ENCODE measurements at regions not wholly inside any gene's neighbourhood (a gene's known extent, or its start where the extent isn't known, plus 50 kb on each side); places are given as distances from the start of the nearest gene placed in this dataset.

DNA sequence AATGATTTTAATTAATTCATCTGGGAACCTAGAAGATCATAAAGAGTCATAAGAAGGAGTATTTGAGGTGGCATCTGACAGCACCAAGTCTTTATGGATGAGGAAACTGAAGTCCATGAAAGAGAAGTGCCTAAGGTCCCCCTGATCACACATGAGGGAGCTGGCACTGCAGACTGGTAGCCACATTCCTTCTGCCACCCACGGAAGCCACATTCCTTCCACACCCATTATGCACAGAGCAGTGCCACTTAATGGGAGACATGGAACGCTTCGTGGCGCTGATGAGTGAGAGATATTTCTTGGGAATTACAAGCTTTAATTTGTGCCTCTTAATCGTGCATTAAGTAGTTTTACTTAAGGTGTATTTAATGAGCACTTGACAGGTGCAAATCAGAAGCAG lies 139.3 kb upstream of the NTF3 start:
- peaks cover 12% of the 10 kb centered on the region for H3K27me3 Mint-ChIP-seq (ENCODE audit: low read depth)
- H3K27ac Mint-ChIP-seq: no peak overlapping the region
- TF ChIP-seq, protein P1, sequence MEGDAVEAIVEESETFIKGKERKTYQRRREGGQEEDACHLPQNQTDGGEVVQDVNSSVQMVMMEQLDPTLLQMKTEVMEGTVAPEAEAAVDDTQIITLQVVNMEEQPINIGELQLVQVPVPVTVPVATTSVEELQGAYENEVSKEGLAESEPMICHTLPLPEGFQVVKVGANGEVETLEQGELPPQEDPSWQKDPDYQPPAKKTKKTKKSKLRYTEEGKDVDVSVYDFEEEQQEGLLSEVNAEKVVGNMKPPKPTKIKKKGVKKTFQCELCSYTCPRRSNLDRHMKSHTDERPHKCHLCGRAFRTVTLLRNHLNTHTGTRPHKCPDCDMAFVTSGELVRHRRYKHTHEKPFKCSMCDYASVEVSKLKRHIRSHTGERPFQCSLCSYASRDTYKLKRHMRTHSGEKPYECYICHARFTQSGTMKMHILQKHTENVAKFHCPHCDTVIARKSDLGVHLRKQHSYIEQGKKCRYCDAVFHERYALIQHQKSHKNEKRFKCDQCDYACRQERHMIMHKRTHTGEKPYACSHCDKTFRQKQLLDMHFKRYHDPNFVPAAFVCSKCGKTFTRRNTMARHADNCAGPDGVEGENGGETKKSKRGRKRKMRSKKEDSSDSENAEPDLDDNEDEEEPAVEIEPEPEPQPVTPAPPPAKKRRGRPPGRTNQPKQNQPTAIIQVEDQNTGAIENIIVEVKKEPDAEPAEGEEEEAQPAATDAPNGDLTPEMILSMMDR (IDR thresholded peaks at IDR 0.05; ENCODE audit: unreplicated experiment in 3 of 3): no peak
- H3K4me1 Mint-ChIP-seq: peaks cover 4% of the 10 kb centered on the region
- no peaks in the 10 kb centered on the region for H3K36me3 Mint-ChIP-seq (ENCODE audit: low read depth)
- H3K4me3 Mint-ChIP-seq: no peak overlapping the region
- no peaks in the 10 kb centered on the region for H3K9me3 Mint-ChIP-seq

DNA sequence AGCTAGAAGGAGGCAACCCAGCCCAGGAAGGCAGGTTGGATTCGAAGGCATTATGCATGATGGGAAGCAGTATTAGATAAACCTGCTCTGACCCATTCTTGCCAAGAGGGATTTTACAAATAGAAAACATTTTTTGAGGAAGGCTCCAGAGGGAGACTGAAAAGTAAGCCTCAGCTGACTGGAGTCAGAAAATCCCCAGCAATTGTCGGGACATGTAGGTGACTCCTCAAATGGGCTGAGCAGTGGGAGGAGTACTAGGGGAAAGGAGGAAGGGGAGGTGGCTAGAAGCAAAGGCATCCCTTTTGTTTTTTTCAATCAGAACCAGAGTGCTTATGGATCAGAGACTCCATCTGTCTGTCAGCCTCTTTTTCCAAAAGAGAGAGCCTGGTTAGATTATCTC lies 138.1 kb upstream of the NTF3 start:
- TF ChIP-seq, protein P1 (IDR thresholded peaks at IDR 0.05; ENCODE audit: unreplicated experiment in 3 of 3): no peak
- Mint-ChIP-seq H3K9me3 (no peaks in the 10 kb centered on the region), H3K36me3 (ENCODE audit: low read depth) (no peaks in the 10 kb centered on the region), H3K27ac (no peak overlapping the region), H3K4me1 (peaks cover 4% of the 10 kb centered on the region), H3K27me3 (ENCODE audit: low read depth) (peaks cover 12% of the 10 kb centered on the region), H3K4me3 (no peak overlapping the region)

DNA sequence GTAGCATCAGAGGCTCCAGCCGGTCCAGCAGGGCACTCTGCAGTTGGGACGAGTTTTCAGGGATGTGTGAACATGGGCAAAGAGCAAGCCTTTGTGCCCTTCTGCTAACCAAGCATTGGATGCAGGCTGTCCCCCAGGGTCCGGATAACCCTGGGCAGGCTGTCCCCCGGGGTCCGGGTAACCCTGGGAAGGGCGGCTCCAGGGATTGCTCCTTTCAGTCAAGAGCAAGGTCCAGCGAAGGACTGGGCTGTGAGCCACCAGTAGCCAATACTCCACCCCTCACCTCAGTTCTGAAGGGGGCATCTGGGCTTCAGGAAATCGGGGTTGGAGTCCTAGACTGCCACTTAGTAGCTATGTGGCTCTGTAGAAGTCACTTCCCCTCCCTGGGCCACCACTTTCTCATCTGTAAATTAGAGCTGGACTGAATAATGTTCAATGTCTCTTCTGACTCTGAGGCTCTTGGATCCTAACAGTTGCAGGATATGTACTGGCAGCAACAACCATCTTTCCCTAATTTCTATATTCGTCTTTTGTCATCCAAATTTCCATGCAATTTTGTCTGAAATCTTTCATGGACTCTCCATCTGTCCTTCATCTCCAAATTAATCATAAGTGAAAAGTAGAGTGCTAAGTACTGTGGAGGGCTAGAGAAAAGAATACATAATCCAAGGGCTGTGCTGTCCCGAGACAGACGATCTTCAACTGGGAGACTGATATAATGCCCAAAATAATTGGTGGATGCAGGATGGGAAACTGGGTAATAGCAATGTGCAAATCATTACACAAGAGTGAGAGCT lies 137.4 kb upstream of the NTF3 start:
- peaks cover 4% of the 10 kb centered on the region for H3K4me1 Mint-ChIP-seq
- no peaks in the 10 kb centered on the region for H3K36me3 Mint-ChIP-seq (ENCODE audit: low read depth)
- TF ChIP-seq, protein P1 (IDR thresholded peaks at IDR 0.05; ENCODE audit: unreplicated experiment in 3 of 3): no peak
- no peaks in the 10 kb centered on the region for H3K9me3 Mint-ChIP-seq
- no peak overlapping the region for H3K4me3 Mint-ChIP-seq
- H3K27me3 Mint-ChIP-seq (ENCODE audit: low read depth): peaks cover 12% of the 10 kb centered on the region
- no peak overlapping the region for H3K27ac Mint-ChIP-seq

DNA sequence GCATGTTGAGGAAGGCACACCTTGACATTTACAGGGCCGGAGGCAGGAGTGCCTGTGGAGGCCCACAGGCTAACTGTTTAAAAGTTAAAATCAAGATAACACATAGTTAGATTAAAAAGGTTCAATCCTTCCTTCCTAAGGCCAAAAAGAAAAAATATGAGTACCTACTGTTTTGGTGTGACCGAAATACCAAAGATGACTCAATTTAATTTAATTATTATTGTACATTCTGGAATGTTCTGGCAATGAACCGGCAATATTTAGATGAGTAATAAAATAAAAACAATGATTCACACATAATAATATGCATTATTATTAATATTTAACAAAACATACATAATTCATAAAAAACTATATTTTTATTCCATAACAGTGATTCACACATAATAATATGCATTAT lies 136.8 kb upstream of the NTF3 start:
- H3K4me3 Mint-ChIP-seq: no peak overlapping the region
- H3K4me1 Mint-ChIP-seq: peaks cover 4% of the 10 kb centered on the region
- H3K36me3 Mint-ChIP-seq (ENCODE audit: low read depth): no peaks in the 10 kb centered on the region
- TF ChIP-seq, protein P1 (IDR thresholded peaks at IDR 0.05; ENCODE audit: unreplicated experiment in 3 of 3): no peak
- no peak overlapping the region for H3K27ac Mint-ChIP-seq
- H3K9me3 Mint-ChIP-seq: no peaks in the 10 kb centered on the region
- H3K27me3 Mint-ChIP-seq (ENCODE audit: low read depth): peaks cover 12% of the 10 kb centered on the region

DNA sequence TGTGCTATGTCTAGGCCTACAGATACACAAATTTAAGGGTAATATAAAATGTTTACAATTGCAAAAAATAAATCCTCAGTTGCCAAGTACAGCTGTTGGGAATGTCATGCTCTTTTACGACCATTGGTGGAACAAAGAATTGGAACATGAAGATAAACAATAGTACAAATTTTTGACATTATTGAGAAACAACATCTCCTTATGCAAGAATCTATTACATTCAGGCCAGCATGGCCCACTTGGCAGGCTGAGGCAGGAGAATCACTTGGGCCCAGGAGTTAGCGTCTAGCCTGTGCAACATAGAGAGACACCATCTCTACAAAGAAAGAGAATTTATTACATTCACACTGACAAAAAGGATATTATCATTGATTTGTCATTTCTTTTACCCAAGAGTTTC lies 135.9 kb upstream of the NTF3 start:
- Mint-ChIP-seq H3K36me3 (ENCODE audit: low read depth) (no peaks in the 10 kb centered on the region), H3K27me3 (ENCODE audit: low read depth) (peaks cover 12% of the 10 kb centered on the region), H3K9me3 (no peaks in the 10 kb centered on the region), H3K27ac (no peak overlapping the region), H3K4me3 (no peak overlapping the region), H3K4me1 (peaks cover 4% of the 10 kb centered on the region)
- TF ChIP-seq, protein P1 (IDR thresholded peaks at IDR 0.05; ENCODE audit: unreplicated experiment in 3 of 3): no peak

DNA sequence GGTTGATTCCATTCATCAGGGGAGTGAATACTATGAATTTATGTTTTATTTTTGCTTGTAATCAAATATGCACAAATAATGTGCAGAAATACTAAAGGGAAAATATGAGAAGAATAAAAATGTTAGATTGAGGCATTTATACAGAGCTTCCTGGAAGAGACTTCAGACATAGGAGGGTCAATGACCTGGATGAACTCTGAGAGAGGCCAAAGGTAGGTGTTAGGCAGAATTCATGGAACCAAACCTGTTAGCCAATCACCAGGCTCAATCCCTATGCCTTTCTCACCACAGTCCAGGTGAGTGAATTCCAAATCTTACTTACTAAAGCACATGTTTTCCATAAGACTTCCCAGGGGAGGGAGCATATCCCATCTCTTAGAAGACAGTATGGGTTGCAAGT lies 130.4 kb upstream of the NTF3 start:
- H3K4me3 Mint-ChIP-seq: no peak overlapping the region
- H3K9me3 Mint-ChIP-seq: no peaks in the 10 kb centered on the region
- no peaks in the 10 kb centered on the region for H3K4me1 Mint-ChIP-seq
- no peak overlapping the region for H3K27ac Mint-ChIP-seq
- no peaks in the 10 kb centered on the region for H3K36me3 Mint-ChIP-seq (ENCODE audit: low read depth)
- no peaks in the 10 kb centered on the region for H3K27me3 Mint-ChIP-seq (ENCODE audit: low read depth)
- TF ChIP-seq, protein P1 (IDR thresholded peaks at IDR 0.05; ENCODE audit: unreplicated experiment in 3 of 3): no peak
